ENCODE measurements at regions not wholly inside any gene's neighbourhood (a gene's known extent, or its start where the extent isn't known, plus 50 kb on each side); places are given as distances from the start of the nearest gene placed in this dataset.

- TF ChIP-seq EZH2 (IDR thresholded peaks at IDR 0.05; ENCODE audit: borderline replicate concordance, low read length) (no peak), CTCF (conservative IDR thresholded peaks at IDR 0.05 in 1 of 2, IDR thresholded peaks at IDR 0.05 in 1 of 2; ENCODE audit: extremely low read depth in 1 of 2, insufficient read depth in 1 of 2, low read depth in 1 of 2, low read length in 2 of 2) (no peak)
Measured at GRCh38 chr2:201536754-201537153, 85.2 kb downstream of the STRADB start.
